PC-3 (cell line): ENCODE measurements at regions not wholly inside any gene's neighbourhood (a gene's known extent, or its start where the extent isn't known, plus 50 kb on each side); places are given as distances from the start of the nearest gene placed in this dataset.
"Not testable (repeated sequence)": the region's sequence is repeated elsewhere in the genome, so short reads cannot be mapped to it uniquely, and the experiment has no call there.

ENCODE experiments used
- ATAC-seq: fragments of 200-7000 bp; cut with Tn5 transposase; 2 replicates; pipeline ENCODE4 v1.9.1; 2020; ENCODE audit warnings: mild to moderate bottlenecking, moderate library complexity
- BruUV-seq: library from RNA; stranded (reverse); fragments of 400-500 nt; replicated peaks from 2 replicates; lab custom pipeline; 2021; lab: Mats Ljungman, UMichigan
- CTCF ChIA-PET: fragments of 300-600 bp; sonication (Branson Sonifier 250); formaldehyde crosslinking; loops from one replicate; lab custom pipeline; 2022; ENCODE audit warnings: antibody characterized with exemption; lab: Charles Lee
- POLR2A ChIA-PET: fragments of 300-600 bp; sonication (Branson Sonifier 250); formaldehyde crosslinking; loops from one replicate; lab custom pipeline; 2022; ENCODE audit warnings: antibody characterized with exemption; ENCODE audit not compliant: unreplicated experiment; lab: Charles Lee
- DNase-seq: peaks from one replicate; pipeline ENCODE4 v3.0.0-alpha.2; 2015
- H2AFZ ChIP-seq: fragments of 300-600 bp; sonication (generic); 2 replicates; pipeline ENCODE4 v1.6.0; 2016; ENCODE audit warnings: antibody characterized with exemption, low read length
- H3F3A ChIP-seq: fragments of 300-600 bp; sonication (generic); one replicate; pipeline ENCODE4 v1.6.0; 2017; ENCODE audit warnings: antibody characterized with exemption, low read length, control low read depth, mild to moderate bottlenecking; ENCODE audit not compliant: unreplicated experiment
- H3K27ac ChIP-seq: fragments of 300-600 bp; sonication (generic); 2 replicates; pipeline ENCODE4 v1.5.1; 2016; ENCODE audit warnings: mild to moderate bottlenecking, low read length
- H3K27me3 ChIP-seq: fragments of 300-600 bp; sonication (generic); 2 replicates; pipeline ENCODE4 v1.6.1; 2016; ENCODE audit warnings: low read length, mixed read lengths
- H3K36me3 ChIP-seq: fragments of 300-600 bp; sonication (generic); 2 replicates; pipeline ENCODE4 v1.6.1; 2016; ENCODE audit warnings: low read depth, mixed run types, low read length, mixed read lengths
- H3K4me1 ChIP-seq: fragments of 300-600 bp; sonication (generic); 2 replicates; pipeline ENCODE4 v1.5.1; 2016; ENCODE audit warnings: low read length; ENCODE audit not compliant: insufficient read depth
- H3K4me2 ChIP-seq: fragments of 300-600 bp; sonication (generic); 2 replicates; pipeline ENCODE4 v1.6.0; 2016; ENCODE audit warnings: low read length
- H3K4me3 ChIP-seq: fragments of 300-600 bp; sonication (generic); 2 replicates; pipeline ENCODE4 v1.5.1; 2016; ENCODE audit warnings: mild to moderate bottlenecking, low read length, mixed read lengths
- H3K79me2 ChIP-seq: fragments of 300-600 bp; sonication (generic); 2 replicates; pipeline ENCODE4 v1.6.1; 2017; ENCODE audit warnings: low read length, mixed read lengths
- H3K9ac ChIP-seq: fragments of 300-600 bp; sonication (generic); 2 replicates; pipeline ENCODE4 v1.6.0; 2016; ENCODE audit warnings: mild to moderate bottlenecking, low read length
- H3K9me2 ChIP-seq: fragments of 300-600 bp; sonication (generic); replicated peaks from 2 replicates; pipeline ENCODE4 v1.6.1; 2016; ENCODE audit warnings: mixed run types, low read length, mixed read lengths
- H3K9me3 ChIP-seq: fragments of 300-600 bp; sonication (generic); 2 replicates; pipeline ENCODE4 v1.6.1; 2016; ENCODE audit warnings: low read length, mixed read lengths
- H4K20me1 ChIP-seq: fragments of 300-600 bp; sonication (generic); 2 replicates; pipeline ENCODE4 v1.6.1; 2016; ENCODE audit warnings: low read length, mixed read lengths
- CTCF ChIP-seq: fragments of 300-600 bp; sonication (generic); conservative IDR thresholded peaks from 2 replicates; pipeline ENCODE4 v1.5.1; 2017; ENCODE audit warnings: antibody characterized with exemption, low read depth, mild to moderate bottlenecking, low read length
- EZH2 ChIP-seq: fragments of 300-600 bp; sonication (generic); IDR thresholded peaks from one replicate; pipeline ENCODE4 v1.6.1; 2017; ENCODE audit warnings: antibody characterized with exemption, mild to moderate bottlenecking, low read length; ENCODE audit not compliant: unreplicated experiment
- EZH2phosphoT487 ChIP-seq: fragments of 300-600 bp; sonication (generic); IDR thresholded peaks from 2 replicates; pipeline ENCODE4 v1.6.1; 2018; ENCODE audit warnings: mild to moderate bottlenecking, antibody characterized with exemption, low read length, borderline replicate concordance
- intact Hi-C: fragments of 100-400 bp; cut with micrococcal nuclease; formaldehyde crosslinking; loops from 2 replicates; pipeline ENCODE4 v1.9.0; 2023

- Histone ChIP-seq H3K9me2 (no peaks in the 10 kb centered on the region), H3F3A (no peaks in the 10 kb centered on the region), H3K4me3 (no peak overlapping the region), H3K36me3 (no peaks in the 10 kb centered on the region), H3K27me3 (no peaks in the 10 kb centered on the region), H3K9ac (no peak overlapping the region), H3K27ac (no peak overlapping the region), H3K79me2 (no peaks in the 10 kb centered on the region), H2AFZ (no peak overlapping the region), H3K4me2 (no peak overlapping the region), H4K20me1 (no peaks in the 10 kb centered on the region), H3K4me1 (no peaks in the 10 kb centered on the region), H3K9me3 (no peaks in the 10 kb centered on the region)
- no TSS peak for BruUV-seq
- TF ChIP-seq EZH2, result no peak
- TF ChIP-seq EZH2phosphoT487, result no peak
- no peak for TF ChIP-seq CTCF
- no peak for DNase-seq
- ATAC-seq, result no peak
- POLR2A ChIA-PET, result no interaction called here
- intact Hi-C loops, result no loop called here
- CTCF ChIA-PET, result no interaction called here
These were observed 226.3 kb downstream of the ZIC3 start for GRCh38 chrX:137792214-137792613.

- DNase-seq, H3K9me3 ChIP-seq, H3K4me1 ChIP-seq, H3K9me2 ChIP-seq, H3K79me2 ChIP-seq, H2AFZ ChIP-seq, ATAC-seq, H3K36me3 ChIP-seq, CTCF ChIA-PET, intact Hi-C loops, H3F3A ChIP-seq, BruUV-seq, H3K4me2 ChIP-seq, H3K27ac ChIP-seq, H3K9ac ChIP-seq, POLR2A ChIA-PET, H3K4me3 ChIP-seq, H4K20me1 ChIP-seq, H3K27me3 ChIP-seq: not testable (repeated sequence)
These were observed 232.0 kb downstream of the ZIC3 start for GRCh38 chrX:137797926-137798325.

GRCh38 chrX:137823257-137823656, 257.3 kb downstream of the ZIC3 start:
- Histone ChIP-seq H3K27ac (no peak overlapping the region), H4K20me1 (no peaks in the 10 kb centered on the region), H3K9ac (no peak overlapping the region), H3K36me3 (no peaks in the 10 kb centered on the region), H3K79me2 (no peaks in the 10 kb centered on the region), H3K4me2 (no peak overlapping the region), H3K9me3 (no peaks in the 10 kb centered on the region), H3K9me2 (no peaks in the 10 kb centered on the region), H3K4me3 (no peak overlapping the region), H2AFZ (no peak overlapping the region), H3K4me1 (no peaks in the 10 kb centered on the region), H3F3A (no peaks in the 10 kb centered on the region), H3K27me3 (no peaks in the 10 kb centered on the region)
- no TSS peak for BruUV-seq
- intact Hi-C loops, result no loop called here
- DNase-seq (no peak), ATAC-seq (no peak)
- ChIA-PET CTCF (no interaction called here), POLR2A (no interaction called here)
- TF ChIP-seq EZH2 (no peak), EZH2phosphoT487 (no peak), CTCF (peak; percentile 31; the same call in 1 of the 2 replicates)
